ENCODE measurements at regions not wholly inside any gene's neighbourhood (a gene's known extent, or its start where the extent isn't known, plus 50 kb on each side); places are given as distances from the start of the nearest gene placed in this dataset.
"Not testable (repeated sequence)": the region's sequence is repeated elsewhere in the genome, so short reads cannot be mapped to it uniquely, and the experiment has no call there.

DNA sequence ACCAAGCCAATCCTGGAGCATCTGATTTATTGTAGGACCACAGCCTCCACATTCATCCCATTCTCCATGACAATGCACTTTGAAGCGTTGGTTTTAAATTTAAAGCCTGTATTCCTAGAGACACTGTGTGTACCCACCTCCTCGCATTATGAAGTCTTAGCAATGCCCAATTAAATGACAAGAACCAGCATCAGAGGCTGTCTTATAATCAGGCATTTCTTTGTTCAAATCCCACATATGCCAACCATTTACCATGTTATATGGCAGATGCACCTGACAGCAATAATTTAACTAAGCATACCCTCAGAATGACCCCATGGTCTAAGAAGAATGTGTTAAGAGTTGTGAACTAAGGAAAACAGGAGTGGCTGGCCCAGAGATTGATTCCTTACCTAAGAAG, 188.2 kb downstream of the IPMK start:
- no peak for DNase-seq
- in situ Hi-C loops (cut with HindIII; ENCODE audit: low pct_ligation_motif_present, low pct_unique_long_range_greater_than_20kb, low sequenced_read_pairs): no loop called here

DNA sequence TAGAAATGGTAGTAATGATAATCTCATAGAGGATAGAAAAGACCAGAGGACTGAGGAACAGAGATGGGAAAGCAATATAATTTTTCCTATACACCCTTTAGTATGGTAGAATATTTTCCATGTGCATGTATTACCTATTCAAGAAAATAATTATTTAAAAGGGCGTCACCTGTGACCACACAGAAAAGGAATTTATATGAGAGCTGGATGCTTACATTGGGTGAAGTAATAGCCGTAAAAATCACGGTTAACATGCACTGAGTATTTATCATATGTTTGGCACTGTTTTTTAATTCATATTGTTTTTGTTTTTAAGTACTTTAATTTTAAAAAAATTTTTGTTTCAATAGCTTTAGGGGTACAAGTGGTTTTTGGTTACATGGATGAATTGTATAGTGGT, 195.1 kb downstream of the IPMK start:
- in situ Hi-C loops (cut with HindIII; ENCODE audit: low pct_ligation_motif_present, low pct_unique_long_range_greater_than_20kb, low sequenced_read_pairs): no loop called here
- DNase-seq: no peak

DNA sequence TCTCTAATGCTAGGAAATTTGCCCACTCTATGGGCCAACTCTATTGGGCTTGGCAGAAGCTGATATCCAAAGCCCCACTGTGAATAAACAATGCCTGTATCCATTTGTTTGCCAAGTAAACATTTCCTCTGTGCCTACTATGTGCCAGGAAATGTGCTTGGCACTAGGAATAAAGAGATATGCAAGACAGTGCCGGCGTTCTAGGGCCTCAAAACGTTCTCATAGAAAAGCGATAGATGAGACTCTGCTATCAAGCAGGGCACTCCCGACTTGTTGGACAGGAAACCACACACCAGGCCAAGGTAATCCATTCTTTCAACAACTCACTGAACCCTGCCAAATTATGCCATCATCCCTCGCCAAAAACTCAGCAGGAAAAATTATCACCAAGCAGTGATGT, 196.7 kb downstream of the IPMK start:
- DNase-seq: no peak
- in situ Hi-C loops (cut with HindIII; ENCODE audit: low pct_ligation_motif_present, low pct_unique_long_range_greater_than_20kb, low sequenced_read_pairs): no loop called here

DNA sequence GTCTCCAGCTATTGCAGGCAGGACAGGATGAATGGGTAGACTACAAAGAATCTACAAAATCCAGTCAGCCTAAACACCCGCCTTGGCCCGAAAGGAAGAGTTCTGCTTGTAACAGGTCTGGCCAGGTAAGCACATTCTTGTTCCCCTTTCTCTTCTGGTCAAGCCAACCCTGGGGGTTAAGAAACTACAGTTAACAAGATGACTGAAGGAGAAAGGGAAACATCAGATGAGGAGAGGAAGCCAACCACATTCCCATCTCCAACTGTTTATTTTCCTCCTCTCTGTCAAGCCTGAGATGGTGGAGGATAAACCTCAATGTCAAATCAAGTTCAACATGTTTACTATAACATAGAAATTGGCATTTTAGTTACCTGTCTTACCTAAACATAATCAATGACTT, 198.9 kb downstream of the IPMK start:
- no peak for DNase-seq
- in situ Hi-C loops (cut with HindIII; ENCODE audit: low pct_ligation_motif_present, low pct_unique_long_range_greater_than_20kb, low sequenced_read_pairs): no loop called here

DNA sequence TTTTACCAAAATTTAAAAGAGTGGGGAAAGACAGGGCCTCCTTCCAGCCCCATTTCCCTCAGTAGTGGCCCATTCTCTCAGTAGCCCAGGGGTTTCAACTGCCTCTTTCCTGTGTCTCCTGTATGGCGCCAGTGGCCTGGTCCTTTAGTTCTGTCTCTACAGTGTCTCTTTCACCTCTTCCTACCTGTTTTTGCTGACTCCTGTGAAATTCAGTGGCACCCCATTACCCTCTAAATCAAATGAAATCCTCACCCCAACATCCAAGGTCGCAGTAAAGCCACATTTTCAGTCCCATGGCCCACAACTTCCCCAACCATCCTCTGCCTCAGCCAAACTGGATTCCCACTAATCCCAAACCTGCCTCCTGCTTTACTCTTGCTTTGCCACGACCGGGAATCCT, 200.7 kb downstream of the IPMK start:
- in situ Hi-C loops (cut with HindIII; ENCODE audit: low pct_ligation_motif_present, low pct_unique_long_range_greater_than_20kb, low sequenced_read_pairs): no loop called here
- no peak for DNase-seq

DNA sequence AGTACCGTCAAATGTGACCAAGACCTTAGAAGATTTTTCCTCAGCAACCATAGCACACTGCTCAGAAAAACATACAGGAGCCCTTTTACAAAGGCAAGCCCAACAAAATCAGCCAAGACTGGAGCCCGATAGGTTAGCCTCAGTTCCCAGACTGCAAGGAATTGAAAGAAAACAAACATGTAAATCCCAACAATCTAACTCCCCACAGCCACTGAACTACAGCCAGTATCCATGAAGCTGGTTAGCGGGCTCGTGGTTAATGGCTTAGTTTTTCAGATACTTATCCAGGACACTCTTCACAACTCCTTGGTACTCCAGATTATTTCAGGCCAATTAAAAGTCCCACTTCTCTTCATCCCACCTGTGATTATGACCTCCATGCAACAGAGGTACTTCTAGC, 201.6 kb downstream of the IPMK start:
- in situ Hi-C loops (cut with HindIII; ENCODE audit: low pct_ligation_motif_present, low pct_unique_long_range_greater_than_20kb, low sequenced_read_pairs): no loop called here
- DNase-seq: no peak

DNA sequence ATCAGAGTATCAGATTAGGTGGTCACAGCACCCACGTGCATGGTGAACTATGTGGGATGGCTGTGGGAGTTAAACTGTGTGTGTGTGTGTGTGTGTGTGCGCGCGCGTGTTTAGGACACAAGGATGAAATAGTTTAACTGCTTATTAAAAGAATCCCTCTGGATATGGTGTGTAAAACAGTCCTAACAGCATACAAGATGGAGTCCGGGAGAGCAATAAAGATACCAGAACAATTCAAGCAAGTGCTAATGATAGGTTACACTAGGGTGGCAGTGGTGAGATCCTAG, 202.2 kb downstream of the IPMK start:
- in situ Hi-C loops (cut with HindIII; ENCODE audit: low pct_ligation_motif_present, low pct_unique_long_range_greater_than_20kb, low sequenced_read_pairs): no loop called here
- DNase-seq: no peak

DNA sequence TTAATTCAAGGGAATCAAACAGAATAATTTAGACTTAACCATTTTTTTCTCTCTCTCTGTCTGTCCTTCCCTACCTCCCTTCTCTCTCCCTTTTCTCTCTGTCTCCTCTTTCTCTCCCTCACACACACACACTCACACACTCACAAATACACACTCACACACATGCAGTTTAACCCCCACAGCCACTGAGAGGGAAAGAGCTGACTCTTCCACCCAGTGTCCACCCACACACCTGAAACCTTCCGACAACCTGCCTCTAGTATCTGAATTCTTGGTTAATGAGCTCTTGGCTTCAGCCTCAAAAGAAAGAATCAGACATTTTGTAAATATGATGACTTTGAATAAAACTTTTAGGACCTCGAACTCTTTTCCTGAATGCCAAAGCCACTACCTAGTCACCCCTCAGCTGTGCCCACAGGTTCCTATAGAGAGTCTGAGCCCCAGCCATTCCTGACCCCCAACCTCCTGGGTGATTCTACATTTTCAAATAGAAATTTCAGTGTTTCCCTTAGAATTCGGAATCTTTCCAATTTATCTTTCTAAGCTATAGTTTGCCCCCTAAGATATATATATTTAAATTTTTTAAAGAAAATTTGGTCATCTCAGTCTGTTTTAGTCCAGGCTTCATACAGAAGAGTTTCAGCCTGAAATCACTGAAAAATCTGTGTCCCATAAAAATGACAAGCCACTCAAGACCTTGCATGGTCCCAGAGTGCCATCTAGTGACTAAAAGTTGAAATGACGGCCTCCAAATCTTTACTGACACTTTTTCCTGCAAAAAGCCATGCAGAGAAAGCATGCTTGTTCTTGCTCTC, 202.8 kb downstream of the IPMK start:
- DNase-seq: peak; percentile 63
- in situ Hi-C loops (cut with HindIII; ENCODE audit: low pct_ligation_motif_present, low pct_unique_long_range_greater_than_20kb, low sequenced_read_pairs): no loop called here

DNA sequence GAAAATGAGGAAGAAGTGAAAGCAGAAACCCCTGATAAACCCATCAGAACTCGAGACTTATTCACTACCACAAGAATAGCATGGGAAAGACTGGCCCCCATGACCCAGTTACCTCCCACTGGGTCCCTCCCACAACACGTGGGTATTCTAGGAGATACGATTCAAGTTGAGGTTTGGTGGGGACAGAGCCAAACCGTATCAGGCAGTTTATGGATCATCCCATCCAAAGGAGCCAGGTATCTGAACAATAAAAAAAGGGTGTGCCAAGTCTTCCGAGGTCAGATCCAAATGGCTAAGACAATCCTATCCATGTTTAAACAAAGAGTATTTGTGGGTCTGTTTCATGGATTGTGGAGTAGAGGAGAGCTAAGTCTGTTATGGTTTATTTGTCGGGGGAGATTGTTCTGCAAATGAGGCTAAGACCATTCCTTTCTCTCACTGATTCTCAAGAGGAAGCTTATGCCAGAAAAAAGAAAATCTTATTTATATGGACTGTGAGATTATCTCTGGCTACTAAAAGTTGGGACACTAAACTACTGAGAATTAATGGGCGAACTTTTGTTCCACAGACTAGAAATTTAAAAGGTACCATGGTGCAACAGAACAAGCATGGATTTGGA, 203.7 kb downstream of the IPMK start:
- no peak for DNase-seq
- in situ Hi-C loops (cut with HindIII; ENCODE audit: low pct_ligation_motif_present, low pct_unique_long_range_greater_than_20kb, low sequenced_read_pairs): no loop called here

DNA sequence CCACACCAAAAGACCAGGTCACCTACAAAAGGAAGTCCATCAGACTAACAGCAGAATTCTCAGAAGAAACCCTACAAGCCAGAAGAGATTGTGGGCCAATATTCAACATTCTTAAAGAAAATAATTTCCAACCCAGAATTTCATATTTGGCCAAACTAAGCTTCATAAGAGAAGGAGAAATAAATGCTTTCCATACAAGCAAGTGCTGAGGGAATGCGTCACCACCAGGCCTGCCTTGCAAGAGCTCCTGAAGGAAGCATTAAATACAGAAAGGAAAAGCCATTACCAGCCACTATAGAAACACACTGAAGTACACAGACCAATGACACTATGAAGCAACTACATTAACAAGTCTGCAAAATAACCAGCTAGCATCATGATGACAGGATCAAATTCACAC, 209.0 kb downstream of the IPMK start:
- in situ Hi-C loops (cut with HindIII; ENCODE audit: low pct_ligation_motif_present, low pct_unique_long_range_greater_than_20kb, low sequenced_read_pairs); DNase-seq: not testable (repeated sequence)

DNA sequence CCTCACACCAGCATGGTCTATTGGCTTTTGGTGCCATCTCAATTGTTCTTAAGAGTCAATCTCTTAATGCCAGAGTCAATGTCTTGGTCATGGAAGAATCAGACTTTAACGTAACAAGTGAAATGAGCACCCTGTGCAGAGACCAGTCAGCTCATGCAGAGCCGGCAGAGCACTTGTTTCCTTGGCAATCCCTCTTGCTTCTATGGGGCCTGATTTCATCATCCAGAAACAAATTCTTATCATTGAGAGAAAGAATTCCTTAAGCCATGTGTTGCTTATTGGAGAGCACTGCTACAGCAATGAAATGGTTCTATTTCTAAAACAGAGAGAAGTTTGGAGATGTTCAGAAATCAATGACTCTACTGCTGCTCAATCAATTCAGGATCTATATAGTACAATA, 212.8 kb downstream of the IPMK start:
- DNase-seq: no peak
- in situ Hi-C loops (cut with HindIII; ENCODE audit: low pct_ligation_motif_present, low pct_unique_long_range_greater_than_20kb, low sequenced_read_pairs): no loop called here

DNA sequence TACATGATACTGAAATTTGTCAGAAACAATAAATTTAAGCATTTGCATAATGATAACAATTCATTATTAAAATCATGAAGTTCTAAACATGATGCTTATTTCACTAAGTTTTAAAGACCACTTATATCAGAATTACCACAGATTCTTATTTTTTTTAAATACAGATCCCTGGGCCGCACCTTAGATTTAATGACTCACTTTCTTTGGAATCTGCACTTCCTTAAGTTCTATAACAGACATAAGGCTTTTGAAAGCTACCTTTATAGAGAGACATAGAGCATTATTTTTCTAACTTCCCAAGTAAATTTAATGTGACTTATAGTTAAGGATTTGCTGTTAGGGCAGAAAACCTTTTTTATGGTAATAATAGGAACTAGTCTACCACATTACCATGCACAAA, 214.9 kb downstream of the IPMK start:
- in situ Hi-C loops (cut with HindIII; ENCODE audit: low pct_ligation_motif_present, low pct_unique_long_range_greater_than_20kb, low sequenced_read_pairs): no loop called here
- no peak for DNase-seq

DNA sequence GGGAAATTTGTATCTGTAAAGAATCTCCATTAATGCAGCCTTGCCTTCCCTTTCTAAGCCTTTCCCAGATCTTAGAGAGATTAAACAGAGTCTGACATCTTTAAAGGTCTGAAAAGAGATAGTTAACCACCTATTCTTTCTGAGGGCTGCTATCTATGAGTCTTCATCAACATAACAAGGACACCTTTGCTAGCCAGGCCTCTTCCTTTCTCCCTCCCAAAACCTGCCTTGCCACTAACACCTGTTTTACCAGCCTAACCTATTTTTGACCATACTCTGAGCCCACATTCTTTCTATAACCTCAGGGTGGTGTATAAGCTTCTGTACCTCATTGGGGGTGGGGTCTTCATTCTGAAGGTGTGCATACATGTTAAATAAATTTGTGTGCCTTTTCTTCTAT, 217.1 kb downstream of the IPMK start:
- in situ Hi-C loops (cut with HindIII; ENCODE audit: low pct_ligation_motif_present, low pct_unique_long_range_greater_than_20kb, low sequenced_read_pairs): no loop called here

DNA sequence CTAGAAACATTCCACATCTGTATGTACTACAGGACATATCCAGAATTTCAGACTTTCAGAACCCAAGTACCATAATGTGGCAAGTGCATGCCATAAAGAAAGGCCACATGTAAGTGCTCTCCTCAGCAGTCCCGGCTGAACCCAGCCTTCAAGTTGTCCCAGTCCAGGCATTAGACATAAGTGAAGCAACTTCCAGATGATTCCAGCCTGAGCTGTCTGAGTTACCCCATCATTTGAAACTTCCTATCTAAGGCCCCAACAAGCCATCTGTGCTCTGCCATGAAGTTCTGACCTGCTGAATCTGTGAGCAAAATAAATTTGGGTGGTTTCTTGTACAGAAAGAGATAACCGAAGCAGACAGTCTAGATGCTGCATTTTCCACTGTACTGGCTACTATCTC, 218.8 kb downstream of the IPMK start:
- no peak for DNase-seq
- in situ Hi-C loops (cut with HindIII; ENCODE audit: low pct_ligation_motif_present, low pct_unique_long_range_greater_than_20kb, low sequenced_read_pairs): no loop called here

More for the DNA sequence above, 217.1 kb downstream of the IPMK start:
- no peak for DNase-seq

DNA sequence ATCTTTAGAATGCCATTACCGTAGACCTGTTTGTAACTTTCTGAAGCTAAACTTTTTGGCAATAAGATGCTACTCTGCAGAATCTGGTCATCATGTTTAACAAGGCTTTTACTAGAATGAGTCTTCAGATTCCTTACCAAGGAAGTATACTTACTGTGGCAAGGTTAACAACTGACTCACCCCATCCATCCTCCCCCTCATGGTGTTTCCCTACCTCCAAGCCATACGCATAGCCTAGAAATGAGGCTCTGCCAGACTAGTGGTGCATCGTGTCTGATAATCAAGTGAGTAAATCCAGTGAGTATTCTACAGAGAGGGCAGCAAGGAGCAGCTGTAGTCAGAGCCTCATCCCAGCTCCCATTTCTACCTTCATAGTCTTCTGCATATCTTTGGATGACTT, 223.6 kb downstream of the IPMK start:
- no peak for DNase-seq
- in situ Hi-C loops (cut with HindIII; ENCODE audit: low pct_ligation_motif_present, low pct_unique_long_range_greater_than_20kb, low sequenced_read_pairs): no loop called here

DNA sequence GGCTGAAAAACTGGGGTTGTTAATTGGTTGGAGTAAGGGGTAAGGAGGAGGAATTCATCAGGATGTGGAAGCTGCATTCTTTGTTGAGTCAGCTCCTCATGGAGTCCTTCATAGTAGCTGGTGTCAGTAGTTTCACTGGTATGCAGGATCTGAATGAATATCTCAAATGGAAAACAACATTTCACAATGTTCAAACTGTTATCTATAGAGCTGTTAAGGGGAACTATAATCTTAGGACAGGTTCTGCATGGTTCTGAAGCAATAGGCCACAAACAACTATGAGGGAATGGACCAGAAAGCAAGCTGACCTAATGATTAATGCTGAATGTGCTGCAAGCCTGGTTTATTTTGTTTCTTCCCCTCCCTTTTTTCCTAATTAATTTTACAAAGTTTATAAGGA, 225.8 kb downstream of the IPMK start:
- no peak for DNase-seq
- in situ Hi-C loops (cut with HindIII; ENCODE audit: low pct_ligation_motif_present, low pct_unique_long_range_greater_than_20kb, low sequenced_read_pairs): no loop called here

DNA sequence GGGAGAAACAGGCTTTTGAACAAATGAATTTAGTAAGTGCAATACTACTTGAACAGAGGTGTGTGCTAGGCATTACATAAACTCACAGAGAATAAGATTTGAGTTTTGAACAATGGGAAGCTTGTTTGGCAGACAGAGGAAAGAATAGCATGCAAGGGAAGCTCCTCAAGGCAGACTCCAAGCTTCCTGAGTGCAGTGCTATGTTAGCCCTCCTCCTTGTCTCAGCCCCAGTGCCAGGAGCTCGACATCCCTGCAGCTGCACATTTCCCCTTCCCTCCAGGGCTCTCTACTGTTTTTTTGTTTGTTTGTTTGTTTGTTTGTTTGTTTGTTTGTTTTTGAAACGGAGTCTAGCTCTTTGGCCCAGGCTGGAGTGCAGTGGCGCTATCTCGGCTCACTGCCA, 237.5 kb downstream of the IPMK start:
- in situ Hi-C loops (cut with HindIII; ENCODE audit: low pct_ligation_motif_present, low pct_unique_long_range_greater_than_20kb, low sequenced_read_pairs): no loop called here
- DNase-seq: no peak

DNA sequence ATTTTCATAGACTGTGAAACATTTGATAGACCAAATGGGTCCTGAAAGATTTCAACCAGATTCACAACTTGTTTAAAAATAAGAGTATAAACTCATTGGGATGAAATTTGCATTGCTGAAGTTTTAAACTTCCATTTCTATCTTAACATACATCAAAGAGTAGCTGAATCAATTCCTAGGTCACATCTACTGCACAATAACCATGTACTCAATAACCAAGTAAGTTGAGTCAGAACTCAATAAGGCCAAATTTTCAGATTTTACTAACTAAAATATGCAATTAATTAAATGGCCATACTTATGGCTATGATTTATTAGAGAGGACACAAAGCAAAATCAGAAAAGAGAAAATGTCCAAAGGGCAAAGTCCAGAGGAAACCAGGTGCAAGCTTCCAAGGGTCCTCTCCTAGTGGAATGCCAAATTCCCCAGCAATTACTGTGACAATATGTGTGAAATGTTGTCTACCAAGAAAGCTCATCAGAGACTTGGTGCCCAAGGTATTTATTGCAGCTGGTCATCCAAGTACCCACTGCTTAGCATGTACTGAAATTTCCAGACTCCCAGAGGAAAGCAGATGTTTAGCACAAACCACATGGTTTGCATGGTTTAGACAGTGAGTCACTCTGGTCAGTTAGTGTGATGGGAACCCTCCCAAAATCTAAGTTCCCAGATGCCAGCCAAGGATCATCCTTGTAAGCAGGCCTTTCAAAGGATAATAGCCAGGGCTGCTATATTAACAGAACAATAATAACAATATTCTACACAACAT, 238.9 kb downstream of the IPMK start:
- DNase-seq: peak; percentile 20
- in situ Hi-C loops (cut with HindIII; ENCODE audit: low pct_ligation_motif_present, low pct_unique_long_range_greater_than_20kb, low sequenced_read_pairs): no loop called here

DNA sequence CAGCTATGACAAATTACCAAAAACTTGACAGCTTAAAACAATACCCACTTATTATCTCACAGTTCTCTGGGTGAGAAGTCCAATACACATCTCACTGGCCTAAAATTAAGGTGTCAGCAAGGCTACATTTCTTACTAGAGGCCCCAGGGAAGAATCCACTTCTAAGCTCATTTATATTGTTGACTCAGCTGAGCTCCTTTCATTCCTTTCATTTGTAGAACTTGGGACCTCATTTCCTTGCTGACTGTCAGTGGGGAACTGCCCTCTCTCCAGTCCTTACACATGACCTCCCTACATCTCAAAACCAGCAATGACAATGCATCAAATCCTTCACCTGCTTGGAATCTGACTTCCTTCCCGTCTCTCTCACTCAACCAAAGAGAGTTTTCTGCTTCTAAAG, 240.3 kb downstream of the IPMK start:
- no peak for DNase-seq
- in situ Hi-C loops (cut with HindIII; ENCODE audit: low pct_ligation_motif_present, low pct_unique_long_range_greater_than_20kb, low sequenced_read_pairs): no loop called here

DNA sequence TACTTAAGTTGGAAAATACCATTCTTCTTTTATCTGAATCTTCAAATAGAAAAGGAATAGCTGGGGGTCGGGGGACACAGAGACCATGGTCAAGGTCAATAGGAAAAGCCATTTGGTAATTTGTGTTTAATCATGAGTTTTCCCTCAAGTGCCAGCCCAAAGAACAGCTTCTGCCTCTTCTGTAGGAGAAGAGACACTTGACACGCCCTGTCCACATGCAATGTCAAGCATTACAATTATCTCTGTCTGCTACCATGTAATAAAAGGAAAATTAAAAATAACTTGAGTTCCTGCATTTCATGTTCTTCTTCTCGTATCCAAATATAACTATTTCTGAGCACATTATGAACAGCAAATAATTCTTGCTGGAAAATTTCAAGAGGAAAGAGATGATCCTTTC, 241.7 kb downstream of the IPMK start:
- DNase-seq: no peak
- in situ Hi-C loops (cut with HindIII; ENCODE audit: low pct_ligation_motif_present, low pct_unique_long_range_greater_than_20kb, low sequenced_read_pairs): no loop called here
